ENCODE measurements at regions not wholly inside any gene's neighbourhood (a gene's known extent, or its start where the extent isn't known, plus 50 kb on each side); places are given as distances from the start of the nearest gene placed in this dataset.

DNA sequence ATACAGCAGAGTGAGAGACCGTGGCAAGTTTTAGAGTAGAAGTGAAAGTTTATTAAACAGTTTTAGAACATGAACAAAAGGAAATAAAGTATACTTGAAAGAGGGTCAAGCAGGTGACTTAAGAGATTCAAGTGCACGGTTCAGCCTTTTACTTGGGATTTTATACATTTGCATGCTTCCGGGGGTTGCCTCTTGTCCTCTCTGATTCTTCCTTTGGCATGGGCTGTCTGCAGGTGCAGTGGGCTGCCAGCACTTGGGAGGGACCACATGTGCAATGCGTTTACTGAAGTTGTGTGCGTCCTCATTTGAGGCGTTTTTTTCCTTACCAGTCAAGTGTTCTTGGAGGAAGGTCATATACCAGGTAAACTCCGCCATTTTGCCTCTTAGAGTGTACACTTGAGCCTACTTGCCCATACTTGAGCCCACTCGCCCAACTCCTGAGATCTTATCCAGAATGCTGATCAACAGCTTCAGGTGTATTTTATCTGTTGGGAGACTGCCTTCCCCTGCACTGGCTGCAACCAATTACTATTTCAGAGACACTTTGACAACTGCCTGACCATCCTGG, 195.2 kb downstream of the IRX5 start:
- TF ChIP-seq, protein P1, sequence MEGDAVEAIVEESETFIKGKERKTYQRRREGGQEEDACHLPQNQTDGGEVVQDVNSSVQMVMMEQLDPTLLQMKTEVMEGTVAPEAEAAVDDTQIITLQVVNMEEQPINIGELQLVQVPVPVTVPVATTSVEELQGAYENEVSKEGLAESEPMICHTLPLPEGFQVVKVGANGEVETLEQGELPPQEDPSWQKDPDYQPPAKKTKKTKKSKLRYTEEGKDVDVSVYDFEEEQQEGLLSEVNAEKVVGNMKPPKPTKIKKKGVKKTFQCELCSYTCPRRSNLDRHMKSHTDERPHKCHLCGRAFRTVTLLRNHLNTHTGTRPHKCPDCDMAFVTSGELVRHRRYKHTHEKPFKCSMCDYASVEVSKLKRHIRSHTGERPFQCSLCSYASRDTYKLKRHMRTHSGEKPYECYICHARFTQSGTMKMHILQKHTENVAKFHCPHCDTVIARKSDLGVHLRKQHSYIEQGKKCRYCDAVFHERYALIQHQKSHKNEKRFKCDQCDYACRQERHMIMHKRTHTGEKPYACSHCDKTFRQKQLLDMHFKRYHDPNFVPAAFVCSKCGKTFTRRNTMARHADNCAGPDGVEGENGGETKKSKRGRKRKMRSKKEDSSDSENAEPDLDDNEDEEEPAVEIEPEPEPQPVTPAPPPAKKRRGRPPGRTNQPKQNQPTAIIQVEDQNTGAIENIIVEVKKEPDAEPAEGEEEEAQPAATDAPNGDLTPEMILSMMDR (IDR thresholded peaks at IDR 0.05) = no peak
- TF ChIP-seq POLR2A (IDR thresholded peaks at IDR 0.05) = no peak

Measured in testis (tissue), 2 donors.